ENCODE measurements at regions not wholly inside any gene's neighbourhood (a gene's known extent, or its start where the extent isn't known, plus 50 kb on each side); places are given as distances from the start of the nearest gene placed in this dataset.

DNA sequence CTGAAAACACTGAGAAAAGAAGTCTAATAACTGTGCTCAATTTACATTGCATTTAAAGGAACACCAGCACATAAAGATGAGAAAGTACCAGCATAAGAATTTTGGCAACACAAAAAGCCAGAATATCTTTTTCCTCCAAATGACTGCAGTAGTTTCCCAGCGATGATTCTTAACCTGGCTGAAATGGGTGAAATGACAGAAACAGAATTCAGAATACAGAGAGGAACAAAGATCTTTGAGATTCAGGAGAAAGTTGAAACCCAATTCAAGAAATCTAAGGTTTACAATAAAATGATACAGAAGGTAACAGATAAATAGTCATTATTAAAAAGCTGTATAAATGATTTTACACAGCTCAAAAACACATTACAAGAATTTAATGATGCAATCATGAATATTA is 197.0 kb upstream of the EYS start:
- no peak for DNase-seq (ENCODE audit: low spot score)

DNA sequence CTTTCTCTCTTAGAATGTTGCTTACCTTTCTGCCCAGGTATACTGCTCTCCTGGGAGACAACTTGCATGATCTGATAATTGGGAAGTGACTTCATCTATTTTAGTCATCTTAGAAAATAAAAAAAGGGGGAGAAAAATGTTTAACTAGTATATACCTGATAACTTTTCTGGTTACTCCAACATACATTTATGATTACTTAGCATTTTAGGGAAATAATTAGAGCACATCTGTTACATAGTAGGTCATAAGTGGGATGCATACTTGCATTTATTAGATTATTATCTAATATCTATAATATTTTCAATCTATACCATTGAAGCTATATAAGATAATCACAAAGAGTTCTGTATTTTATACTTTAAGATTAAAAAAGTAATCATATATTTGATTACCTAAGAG is 193.9 kb upstream of the EYS start:
- DNase-seq (ENCODE audit: low spot score): no peak

GRCh38 chr6:65896140-65896539 is 189.1 kb upstream of the EYS start:
- DNase-seq (ENCODE audit: low spot score): no peak

GRCh38 chr6:65876668-65877067 is 169.6 kb upstream of the EYS start:
- no peak for DNase-seq (ENCODE audit: low spot score)

DNA sequence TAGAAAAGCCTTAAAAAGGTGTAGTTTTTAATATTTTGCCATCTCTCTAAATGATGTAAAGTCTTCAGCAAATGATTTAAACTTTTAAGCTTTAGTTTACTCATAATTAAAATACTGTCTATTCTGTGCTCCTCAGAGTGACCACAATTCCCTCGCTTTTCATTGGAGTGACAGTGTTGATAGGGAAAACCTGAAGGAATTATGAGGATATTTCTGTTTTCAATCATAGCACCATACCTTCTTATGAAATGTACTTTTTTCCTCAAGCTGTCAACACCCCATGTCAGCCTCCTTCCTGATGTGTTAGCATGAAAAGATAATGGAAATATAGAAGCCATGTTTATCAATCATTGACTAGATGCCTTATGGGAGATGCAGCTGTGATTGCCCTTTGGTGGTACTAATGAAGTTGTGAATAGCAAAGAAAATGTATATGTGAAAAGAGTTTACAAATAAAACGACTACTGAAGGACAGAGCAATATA is 145.4 kb upstream of the EYS start:
- DNase-seq (ENCODE audit: low spot score): no peak

DNA sequence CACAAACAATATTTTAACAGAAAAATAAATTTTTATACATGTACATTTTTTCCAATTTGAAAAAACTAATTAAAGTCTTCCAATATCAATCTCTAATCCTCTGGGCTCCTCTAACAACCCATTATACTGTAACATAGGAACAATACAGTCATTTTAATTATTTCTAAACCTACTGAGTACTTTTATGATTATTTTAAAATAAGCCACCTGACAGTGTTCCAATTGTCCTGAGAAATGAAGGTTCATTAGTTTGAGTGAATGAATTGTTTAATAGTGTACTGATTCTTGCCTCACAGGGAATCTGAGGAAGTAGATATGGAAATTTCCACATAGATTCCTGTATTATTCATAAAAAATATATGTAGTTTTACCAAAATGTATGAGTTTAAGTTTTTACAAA is 123.1 kb upstream of the EYS start:
- no peak for DNase-seq (ENCODE audit: low spot score)

- peak; percentile 57 for DNase-seq (ENCODE audit: low spot score)
Measured at GRCh38 chr6:65819152-65819551, 112.1 kb upstream of the EYS start.

DNA sequence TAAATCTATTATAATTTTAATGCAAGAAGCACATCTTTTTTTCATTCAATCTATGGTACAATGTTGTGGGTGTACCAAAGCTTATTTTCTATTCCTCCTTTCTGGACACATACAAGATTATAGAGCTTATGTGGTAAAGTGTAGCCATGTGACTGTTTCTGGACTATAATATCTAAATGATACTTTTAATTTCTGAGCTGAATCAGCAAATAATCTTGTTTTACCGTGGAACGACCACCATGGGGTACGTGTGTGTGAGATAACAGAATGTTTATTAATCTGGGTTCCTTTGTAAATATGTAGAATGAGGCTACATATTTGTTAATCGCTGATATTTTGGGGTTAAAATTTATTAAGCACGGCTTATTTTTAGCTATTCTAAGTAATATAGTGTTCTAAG is 111.5 kb upstream of the EYS start:
- DNase-seq (ENCODE audit: low spot score): no peak

DNA sequence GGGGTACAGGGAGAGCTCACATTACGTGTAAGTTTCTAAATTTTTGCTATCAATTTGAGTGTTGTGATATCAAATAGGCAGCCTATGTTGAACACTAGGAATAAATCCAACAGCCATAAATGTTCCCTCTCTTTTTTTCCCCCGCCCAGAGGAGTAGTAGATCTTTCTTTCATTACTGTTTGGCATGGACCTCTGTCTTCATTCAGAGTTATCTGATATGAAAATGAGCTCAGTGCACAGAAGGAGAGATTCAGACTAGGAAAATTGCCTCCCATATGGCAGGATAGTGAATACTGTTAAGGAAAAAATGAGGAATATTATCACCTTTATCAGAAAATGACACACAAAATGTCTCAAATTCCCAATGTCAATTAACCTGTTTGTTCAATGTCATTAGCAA is 110.0 kb upstream of the EYS start:
- no peak for DNase-seq (ENCODE audit: low spot score)

GRCh38 chr6:65814071-65814470 is 107.0 kb upstream of the EYS start:
- DNase-seq (ENCODE audit: low spot score): no peak

GRCh38 chr6:65803186-65803585 is 96.2 kb upstream of the EYS start:
- DNase-seq (ENCODE audit: low spot score): no peak

DNA sequence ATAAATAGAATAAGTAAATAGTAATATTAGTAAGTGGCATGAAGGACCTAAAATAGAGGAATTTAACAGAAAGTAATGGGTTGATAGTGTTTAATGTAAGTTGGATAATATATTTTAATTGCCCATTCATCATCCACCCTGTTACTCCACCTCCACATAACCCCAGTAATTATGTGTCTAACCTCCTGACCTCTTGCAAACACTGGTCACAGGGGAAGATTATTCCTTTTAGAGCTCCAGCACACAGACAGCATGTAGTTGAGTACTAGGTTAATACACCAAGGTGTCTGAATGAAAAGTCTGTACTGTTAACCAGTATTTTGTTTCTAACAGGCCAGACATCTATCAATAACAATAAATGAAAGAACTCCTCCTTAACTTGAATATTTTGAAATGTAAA is 92.4 kb upstream of the EYS start:
- no peak for DNase-seq (ENCODE audit: low spot score)

GRCh38 chr6:65798280-65799014 is 91.4 kb upstream of the EYS start:
- no peak for DNase-seq (ENCODE audit: low spot score)

GRCh38 chr6:65790666-65791065 is 83.6 kb upstream of the EYS start:
- DNase-seq (ENCODE audit: low spot score): no peak

DNA sequence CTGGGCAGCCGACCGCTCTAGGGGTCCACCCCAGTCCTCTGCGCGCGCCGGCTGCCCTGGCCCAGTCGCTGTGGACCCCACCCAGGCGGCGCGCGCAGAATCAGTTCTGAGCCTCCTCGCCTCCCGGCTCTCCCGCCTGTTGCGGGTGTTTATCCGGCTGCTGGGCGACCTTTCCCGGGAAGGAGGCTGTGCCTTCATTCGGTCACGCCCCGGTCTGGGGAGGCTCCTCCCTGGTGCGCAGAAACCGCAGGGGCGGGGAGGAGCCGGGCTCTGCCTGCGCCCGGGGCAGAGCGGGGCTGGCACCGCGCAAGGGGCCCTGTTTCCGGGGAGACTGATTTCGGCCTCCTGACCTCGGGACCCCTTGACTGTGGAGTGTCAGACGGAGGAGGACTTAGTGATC is 80.8 kb upstream of the EYS start:
- peak; percentile 6 for DNase-seq (ENCODE audit: low spot score)

GRCh38 chr6:65786815-65787214 is 79.8 kb upstream of the EYS start:
- DNase-seq (ENCODE audit: low spot score): no peak

DNA sequence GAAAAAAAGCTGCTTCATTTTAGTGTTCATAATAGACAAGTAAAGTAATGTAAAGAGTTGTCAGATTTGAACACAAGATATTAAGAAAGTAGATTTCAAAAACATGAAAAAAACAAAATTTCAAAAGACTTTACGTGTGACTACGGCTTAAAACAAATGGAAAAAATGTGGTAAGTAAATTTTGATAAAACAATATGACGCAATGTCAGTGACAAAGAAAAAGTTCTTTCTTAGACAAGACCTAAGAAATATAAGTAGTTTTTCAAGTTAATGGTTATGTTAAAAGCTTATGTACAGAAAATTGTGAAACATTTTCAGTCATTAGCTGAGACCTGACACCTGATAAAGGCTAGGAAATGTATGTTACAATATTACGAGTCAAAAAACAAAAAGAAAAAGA is 73.7 kb upstream of the EYS start:
- DNase-seq (ENCODE audit: low spot score): no peak

- DNase-seq (ENCODE audit: low spot score): peak; percentile 6
Measured at GRCh38 chr6:65776332-65776731, 69.3 kb upstream of the EYS start.

GRCh38 chr6:65771946-65772345 is 64.9 kb upstream of the EYS start:
- DNase-seq (ENCODE audit: low spot score): no peak

- no peak for DNase-seq (ENCODE audit: low spot score)
Measured at GRCh38 chr6:65761890-65762289, 54.9 kb upstream of the EYS start.

DNA sequence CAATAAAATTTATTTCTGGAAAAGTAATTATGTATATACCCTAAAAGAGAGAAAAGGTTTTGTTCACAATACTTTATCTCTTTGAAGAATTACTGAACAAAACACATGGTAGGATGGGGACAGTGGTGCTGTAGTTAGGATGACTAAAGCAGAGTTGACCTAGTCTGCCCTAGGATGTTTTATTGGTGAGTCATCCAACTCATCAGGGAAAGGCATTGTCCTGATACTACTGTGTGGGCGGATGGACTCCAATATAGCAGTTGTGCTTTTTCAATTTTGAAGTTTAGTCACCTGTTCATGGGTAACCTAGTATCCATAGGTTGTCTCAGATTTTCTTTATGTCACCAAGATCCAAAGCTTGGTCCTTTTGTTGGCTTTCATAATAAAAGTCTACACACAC is 53.3 kb upstream of the EYS start:
- peak; percentile 70 for DNase-seq (ENCODE audit: low spot score)
